ENCODE measurements at regions not wholly inside any gene's neighbourhood (a gene's known extent, or its start where the extent isn't known, plus 50 kb on each side); places are given as distances from the start of the nearest gene placed in this dataset.
A peak's percentile ranks its signal among the peaks of the same experiment; 100 is the strongest.

GRCh38 chr12:60259225-60259624 is 663.4 kb downstream of the SLC16A7 start:
- no peaks in the 10 kb centered on the region for H3K9me3 ChIP-seq (ENCODE audit: severe bottlenecking)
- no peak for DNase-seq (ENCODE audit: low spot score)

GRCh38 chr12:60262378-60262777 is 666.5 kb downstream of the SLC16A7 start:
- no peaks in the 10 kb centered on the region for H3K9me3 ChIP-seq (ENCODE audit: severe bottlenecking)
- no peak for ATAC-seq (ENCODE audit: low read depth)
- no peak for DNase-seq (ENCODE audit: low spot score)
- no peaks in the 10 kb centered on the region for H3K36me3 ChIP-seq (ENCODE audit: low read depth)
- H3K4me1 ChIP-seq (ENCODE audit: insufficient read depth, poor library complexity, severe bottlenecking), result peaks cover 44% of the 10 kb centered on the region
- H3K27ac ChIP-seq (ENCODE audit: poor library complexity, severe bottlenecking), result peak overlapping the region; percentile 29
- H3K27me3 ChIP-seq (ENCODE audit: insufficient read depth, poor library complexity, severe bottlenecking), result no peaks in the 10 kb centered on the region
- H3K4me3 ChIP-seq (ENCODE audit: severe bottlenecking), result no peak overlapping the region
- TF ChIP-seq, protein P1, sequence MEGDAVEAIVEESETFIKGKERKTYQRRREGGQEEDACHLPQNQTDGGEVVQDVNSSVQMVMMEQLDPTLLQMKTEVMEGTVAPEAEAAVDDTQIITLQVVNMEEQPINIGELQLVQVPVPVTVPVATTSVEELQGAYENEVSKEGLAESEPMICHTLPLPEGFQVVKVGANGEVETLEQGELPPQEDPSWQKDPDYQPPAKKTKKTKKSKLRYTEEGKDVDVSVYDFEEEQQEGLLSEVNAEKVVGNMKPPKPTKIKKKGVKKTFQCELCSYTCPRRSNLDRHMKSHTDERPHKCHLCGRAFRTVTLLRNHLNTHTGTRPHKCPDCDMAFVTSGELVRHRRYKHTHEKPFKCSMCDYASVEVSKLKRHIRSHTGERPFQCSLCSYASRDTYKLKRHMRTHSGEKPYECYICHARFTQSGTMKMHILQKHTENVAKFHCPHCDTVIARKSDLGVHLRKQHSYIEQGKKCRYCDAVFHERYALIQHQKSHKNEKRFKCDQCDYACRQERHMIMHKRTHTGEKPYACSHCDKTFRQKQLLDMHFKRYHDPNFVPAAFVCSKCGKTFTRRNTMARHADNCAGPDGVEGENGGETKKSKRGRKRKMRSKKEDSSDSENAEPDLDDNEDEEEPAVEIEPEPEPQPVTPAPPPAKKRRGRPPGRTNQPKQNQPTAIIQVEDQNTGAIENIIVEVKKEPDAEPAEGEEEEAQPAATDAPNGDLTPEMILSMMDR (IDR thresholded peaks at IDR 0.05; ENCODE audit: poor library complexity, severe bottlenecking), result no peak

More at GRCh38 chr12:60259225-60259624, 663.4 kb downstream of the SLC16A7 start:
- Histone ChIP-seq H3K36me3 (ENCODE audit: low read depth) (no peaks in the 10 kb centered on the region), H3K27ac (ENCODE audit: poor library complexity, severe bottlenecking) (no peak overlapping the region), H3K27me3 (ENCODE audit: insufficient read depth, poor library complexity, severe bottlenecking) (no peaks in the 10 kb centered on the region), H3K4me3 (ENCODE audit: severe bottlenecking) (no peak overlapping the region), H3K4me1 (ENCODE audit: insufficient read depth, poor library complexity, severe bottlenecking) (peaks cover 21% of the 10 kb centered on the region)
- ATAC-seq (ENCODE audit: low read depth), result 0 out of 3 replicates have a peak, but pooled peaks have one; percentile 27
- TF ChIP-seq, protein P1 (IDR thresholded peaks at IDR 0.05; ENCODE audit: poor library complexity, severe bottlenecking), result no peak

- H3K36me3 ChIP-seq (ENCODE audit: low read depth), result no peaks in the 10 kb centered on the region
- no peak for ATAC-seq (ENCODE audit: low read depth)
- no peak for DNase-seq (ENCODE audit: low spot score)
- H3K4me1 ChIP-seq (ENCODE audit: insufficient read depth, poor library complexity, severe bottlenecking), result peaks cover 44% of the 10 kb centered on the region
- TF ChIP-seq, protein P1 (IDR thresholded peaks at IDR 0.05; ENCODE audit: poor library complexity, severe bottlenecking), result no peak
- peak overlapping the region; percentile 29 for H3K27ac ChIP-seq (ENCODE audit: poor library complexity, severe bottlenecking)
- no peak overlapping the region for H3K4me3 ChIP-seq (ENCODE audit: severe bottlenecking)
- H3K9me3 ChIP-seq (ENCODE audit: severe bottlenecking), result no peaks in the 10 kb centered on the region
- no peaks in the 10 kb centered on the region for H3K27me3 ChIP-seq (ENCODE audit: insufficient read depth, poor library complexity, severe bottlenecking)
Measured at GRCh38 chr12:60263161-60263560, 667.3 kb downstream of the SLC16A7 start.

DNA sequence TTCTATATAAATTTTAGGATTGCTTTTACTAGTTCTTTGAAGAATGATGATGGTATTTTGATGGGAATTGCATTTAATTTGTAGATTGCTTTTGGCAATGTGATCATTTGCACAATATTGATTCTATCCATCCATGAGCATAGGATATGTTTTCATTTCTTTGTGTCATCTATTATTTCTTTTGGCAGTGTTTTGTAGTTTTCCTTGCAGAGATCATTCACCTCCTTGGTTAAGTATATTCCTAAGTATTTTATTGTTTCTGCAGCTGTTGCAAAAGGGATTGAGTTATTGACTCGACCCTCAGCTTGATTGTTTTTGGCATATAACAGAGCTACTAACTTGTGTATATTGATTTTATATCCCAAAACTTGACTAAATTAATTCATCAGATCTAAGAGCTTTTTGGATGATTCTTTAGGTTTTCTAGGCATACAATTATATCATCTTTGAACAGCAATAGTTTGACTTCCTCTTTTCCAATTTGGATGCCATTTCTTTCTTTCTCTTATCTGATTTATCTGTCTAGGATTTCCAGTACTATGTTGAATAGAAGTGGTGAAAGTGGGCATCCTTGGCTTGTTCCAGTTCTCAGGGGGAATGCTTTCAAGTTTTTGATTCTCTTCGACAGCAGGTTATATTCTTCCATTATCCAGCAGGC is 668.1 kb downstream of the SLC16A7 start:
- Histone ChIP-seq H3K4me3 (ENCODE audit: severe bottlenecking) (no peak overlapping the region), H3K9me3 (ENCODE audit: severe bottlenecking) (no peaks in the 10 kb centered on the region), H3K4me1 (ENCODE audit: insufficient read depth, poor library complexity, severe bottlenecking) (peaks cover 43% of the 10 kb centered on the region), H3K27me3 (ENCODE audit: insufficient read depth, poor library complexity, severe bottlenecking) (no peaks in the 10 kb centered on the region), H3K36me3 (ENCODE audit: low read depth) (no peaks in the 10 kb centered on the region), H3K27ac (ENCODE audit: poor library complexity, severe bottlenecking) (no peak overlapping the region)
- TF ChIP-seq, protein P1 (IDR thresholded peaks at IDR 0.05; ENCODE audit: poor library complexity, severe bottlenecking), result no peak
- ATAC-seq (ENCODE audit: low read depth), result no peak
- DNase-seq (ENCODE audit: low spot score), result no peak

GRCh38 chr12:60265741-60266140 is 669.9 kb downstream of the SLC16A7 start:
- TF ChIP-seq, protein P1 (IDR thresholded peaks at IDR 0.05; ENCODE audit: poor library complexity, severe bottlenecking), result no peak
- peaks cover 40% of the 10 kb centered on the region for H3K4me1 ChIP-seq (ENCODE audit: insufficient read depth, poor library complexity, severe bottlenecking)
- H3K27me3 ChIP-seq (ENCODE audit: insufficient read depth, poor library complexity, severe bottlenecking), result no peaks in the 10 kb centered on the region
- ATAC-seq (ENCODE audit: low read depth), result no peak
- peak overlapping the region; percentile 82 for H3K27ac ChIP-seq (ENCODE audit: poor library complexity, severe bottlenecking)
- H3K9me3 ChIP-seq (ENCODE audit: severe bottlenecking), result no peaks in the 10 kb centered on the region
- H3K36me3 ChIP-seq (ENCODE audit: low read depth), result no peaks in the 10 kb centered on the region
- no peak for DNase-seq (ENCODE audit: low spot score)
- H3K4me3 ChIP-seq (ENCODE audit: severe bottlenecking), result no peak overlapping the region

All from RWPE2 (cell line).